KBM-7 (cell line): ENCODE measurements at regions not wholly inside any gene's neighbourhood (a gene's known extent, or its start where the extent isn't known, plus 50 kb on each side); places are given as distances from the start of the nearest gene placed in this dataset.

Source experiments
- DNase-seq: peaks from one replicate; pipeline ENCODE4 v3.0.0-alpha.2; 2015
- in situ Hi-C: fragments of 300-500 bp; cut with MboI; formaldehyde crosslinking; loops from 2 replicates; pipeline ENCODE4 v1.14.3; 2020; ENCODE audit warnings: low sequenced_read_pairs, low pct_unique_long_range_greater_than_20kb, mixed read lengths

- DNase-seq, result no peak
- in situ Hi-C loops, result no loop called here
These were observed 252.6 kb upstream of the MTPN start for GRCh38 chr7:136229790-136230189.

- in situ Hi-C loops, result no loop called here
These were observed 251.0 kb upstream of the MTPN start for GRCh38 chr7:136228171-136228570.

DNA sequence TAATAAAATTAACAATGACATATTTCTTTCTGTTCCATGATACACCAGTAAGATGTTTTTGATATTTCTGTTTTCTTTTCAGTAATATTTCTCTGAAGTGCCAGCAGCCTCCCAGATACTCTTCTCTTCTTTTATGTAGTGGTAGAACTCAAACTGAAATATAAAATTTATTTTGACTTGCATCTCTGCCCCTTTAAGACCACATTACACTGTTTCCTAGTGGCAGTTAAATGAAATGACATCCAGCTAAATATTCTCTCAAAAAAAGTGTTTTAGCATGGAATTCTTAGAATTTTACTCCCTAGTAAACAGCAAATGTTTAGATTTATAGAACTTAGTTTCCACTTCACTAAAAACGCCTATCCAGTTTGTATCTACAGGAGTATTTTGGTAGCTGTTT is 237.2 kb upstream of the MTPN start:
- DNase-seq, result no peak
- in situ Hi-C loops, result no loop called here

More at GRCh38 chr7:136228171-136228570, 251.0 kb upstream of the MTPN start:
- DNase-seq, result no peak

DNA sequence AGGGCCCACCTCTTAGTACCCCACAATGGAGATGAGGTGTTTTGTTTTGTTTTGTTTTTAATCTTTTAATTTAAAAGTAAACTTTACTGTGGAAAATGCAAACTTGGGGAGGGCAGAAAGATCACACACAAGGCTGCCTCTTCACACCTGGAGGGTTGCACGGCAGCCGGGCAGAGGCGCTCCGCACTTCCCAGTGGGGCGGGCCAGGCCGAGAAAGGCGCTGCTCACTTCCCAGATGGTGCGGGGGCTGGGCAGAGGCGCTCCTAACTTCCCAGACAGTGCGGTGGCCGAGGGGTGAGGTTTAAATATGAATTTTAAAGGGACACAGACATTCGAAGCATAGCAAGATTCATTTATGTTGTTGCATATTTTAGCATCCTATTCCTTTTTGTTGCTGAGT is 235.9 kb upstream of the MTPN start:
- in situ Hi-C loops, result no loop called here
- DNase-seq, result no peak

DNA sequence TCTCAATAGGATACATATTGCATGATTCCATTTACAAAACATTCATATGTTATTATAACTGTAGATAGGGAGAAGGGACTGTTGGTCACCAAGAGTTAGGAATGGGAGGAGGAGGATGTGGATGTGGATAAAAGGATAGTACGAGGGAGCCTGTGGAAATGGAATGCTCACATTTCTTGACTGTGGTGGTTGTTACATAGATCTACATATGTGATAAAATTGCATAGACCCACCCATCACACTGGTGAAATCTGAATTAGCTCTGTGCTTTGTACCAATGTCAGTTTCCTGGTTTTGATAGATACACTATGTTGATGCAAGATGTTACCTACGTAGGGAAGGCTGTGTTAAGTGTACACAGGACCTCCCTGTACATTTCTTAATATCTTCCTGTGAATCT is 233.5 kb upstream of the MTPN start:
- DNase-seq, result no peak
- in situ Hi-C loops, result no loop called here

DNA sequence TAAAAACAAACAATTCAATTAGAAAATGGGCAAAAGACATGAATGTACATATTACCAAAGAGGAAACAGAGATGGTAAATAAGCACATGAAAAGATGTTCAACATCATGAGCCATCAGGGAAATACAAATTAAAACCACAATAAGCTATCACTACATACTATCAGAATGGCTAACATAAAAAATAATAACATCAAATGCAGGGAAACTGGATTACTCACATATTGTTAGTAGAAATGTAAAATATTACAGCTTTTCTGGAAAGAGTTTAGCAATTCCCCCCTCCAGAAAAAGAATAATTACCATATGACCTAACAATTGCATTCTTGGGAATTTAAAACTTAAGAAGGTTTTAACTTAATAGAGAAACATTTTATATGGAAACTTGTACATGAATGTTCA is 232.9 kb upstream of the MTPN start:
- in situ Hi-C loops, result no loop called here
- DNase-seq, result no peak

DNA sequence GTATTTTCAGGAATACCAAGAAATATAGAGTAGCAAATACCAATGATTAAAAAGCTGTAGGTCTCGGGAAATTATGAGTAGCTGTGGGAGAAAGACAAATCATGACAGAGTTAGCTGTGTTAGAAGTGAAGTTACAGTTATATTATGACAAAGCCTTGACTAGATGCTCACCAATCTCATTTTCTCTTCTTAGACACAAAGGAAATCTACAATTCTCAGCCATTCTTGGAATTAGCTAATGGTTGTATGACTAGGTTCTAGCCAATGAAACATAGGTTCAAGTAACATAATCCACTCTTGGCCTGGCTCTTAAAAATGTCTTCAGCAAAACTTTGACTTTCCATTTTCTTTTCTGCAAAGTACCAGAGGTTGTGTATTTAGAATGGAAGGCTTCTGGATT is 228.8 kb upstream of the MTPN start:
- DNase-seq, result no peak
- in situ Hi-C loops, result no loop called here

DNA sequence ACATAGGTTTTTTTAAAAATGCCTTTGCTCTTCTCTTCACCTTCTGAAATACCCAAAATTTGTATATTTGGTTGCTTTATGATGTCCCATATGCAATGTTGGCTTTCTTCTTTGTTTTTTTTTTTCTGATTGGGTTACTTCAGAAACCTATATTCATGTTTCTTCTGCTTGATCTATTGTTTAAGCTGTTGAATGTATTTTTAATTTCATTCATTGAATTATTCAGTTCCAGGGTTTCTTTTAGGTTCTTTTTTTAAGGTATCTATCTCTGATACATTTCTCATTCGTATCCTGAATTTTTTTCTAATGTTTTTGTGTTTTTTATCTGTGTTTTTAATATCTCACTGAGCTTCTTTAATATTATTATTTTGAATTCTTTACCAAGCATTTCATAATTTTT is 221.0 kb upstream of the MTPN start:
- in situ Hi-C loops, result no loop called here
- DNase-seq, result no peak

DNA sequence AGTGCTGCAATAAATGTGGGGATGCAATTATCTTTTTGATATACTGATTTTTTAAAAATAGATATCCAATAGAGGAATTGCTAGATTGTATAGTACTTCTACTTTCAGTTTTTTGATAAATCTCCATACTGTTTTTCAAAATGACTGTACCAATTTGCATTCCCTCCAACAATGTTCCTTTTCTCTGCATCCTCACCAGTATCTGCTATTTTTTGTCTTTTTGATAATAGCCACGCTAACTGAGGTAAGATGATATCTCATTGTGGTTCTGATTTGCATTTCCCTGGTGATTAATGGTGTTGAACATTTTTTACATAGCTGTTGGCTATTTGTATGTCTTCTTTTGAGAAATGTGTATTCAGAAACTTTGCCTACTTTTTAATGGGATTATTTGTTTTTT is 217.7 kb upstream of the MTPN start:
- no peak for DNase-seq
- in situ Hi-C loops, result no loop called here

- in situ Hi-C loops, result no loop called here
- DNase-seq, result no peak
These were observed 216.8 kb upstream of the MTPN start for GRCh38 chr7:136193940-136194339.

DNA sequence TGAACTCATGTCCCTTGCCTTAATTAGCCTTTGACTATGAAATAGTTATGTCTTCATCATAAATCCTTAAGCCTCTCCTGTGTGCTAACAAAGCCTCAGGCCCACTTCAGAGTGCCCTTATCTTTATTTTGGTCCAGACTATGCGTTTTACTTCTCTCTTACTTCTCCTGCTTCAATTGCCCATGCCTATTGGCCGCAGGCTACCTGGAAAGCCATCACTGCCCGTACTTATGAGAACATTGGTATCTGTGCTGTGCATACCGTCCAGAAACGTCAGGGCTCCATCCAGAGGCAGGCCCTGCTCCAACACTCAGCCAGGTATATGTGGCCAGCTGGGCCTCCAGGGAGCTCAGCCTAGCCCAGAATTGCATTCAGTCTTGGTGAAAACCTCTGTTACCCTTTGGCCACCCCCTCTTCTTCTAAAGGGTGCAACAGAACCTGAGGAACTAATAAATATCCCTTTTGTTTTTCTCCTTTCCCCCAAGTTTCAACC is 212.4 kb upstream of the MTPN start:
- no peak for DNase-seq
- in situ Hi-C loops, result no loop called here

DNA sequence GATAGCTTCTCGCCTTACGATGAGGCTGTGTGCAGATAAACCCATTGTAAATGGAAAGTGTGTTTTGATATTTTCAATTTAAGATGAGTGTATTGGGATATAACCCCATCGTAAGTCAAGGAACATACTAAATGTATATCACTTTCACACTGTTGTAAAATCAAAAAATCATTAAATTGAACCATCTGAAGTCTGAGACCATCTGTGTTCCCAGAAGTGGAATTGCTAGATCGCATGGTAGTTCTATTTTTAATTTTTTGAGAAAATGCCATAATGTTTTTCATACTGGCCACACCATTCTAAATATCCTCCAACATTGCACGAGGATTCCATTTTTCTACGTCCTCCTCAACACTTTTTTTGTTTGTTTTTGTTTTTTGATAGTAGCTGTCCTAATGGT is 209.1 kb upstream of the MTPN start:
- no peak for DNase-seq
- in situ Hi-C loops, result no loop called here

DNA sequence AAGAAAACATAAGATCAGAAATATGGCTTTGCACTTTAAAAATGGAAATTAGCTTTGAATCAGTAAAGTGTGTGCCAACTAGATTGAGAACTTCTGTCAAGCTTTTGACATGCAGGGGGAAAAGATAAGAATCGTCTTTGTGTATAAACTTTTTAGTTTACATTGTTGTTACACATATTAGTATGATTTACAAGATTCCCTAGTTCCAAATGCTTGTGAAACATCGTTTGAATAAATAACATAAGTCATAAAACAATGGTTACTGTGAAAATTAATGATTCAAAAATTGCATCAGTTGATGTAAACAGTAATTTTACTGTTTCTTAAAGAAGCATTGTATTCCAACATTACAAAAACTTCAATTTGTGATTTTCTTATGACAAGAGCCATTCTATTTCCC is 207.6 kb upstream of the MTPN start:
- in situ Hi-C loops, result no loop called here
- DNase-seq, result no peak

GRCh38 chr7:136183981-136184380 is 206.8 kb upstream of the MTPN start:
- in situ Hi-C loops, result no loop called here
- no peak for DNase-seq

DNA sequence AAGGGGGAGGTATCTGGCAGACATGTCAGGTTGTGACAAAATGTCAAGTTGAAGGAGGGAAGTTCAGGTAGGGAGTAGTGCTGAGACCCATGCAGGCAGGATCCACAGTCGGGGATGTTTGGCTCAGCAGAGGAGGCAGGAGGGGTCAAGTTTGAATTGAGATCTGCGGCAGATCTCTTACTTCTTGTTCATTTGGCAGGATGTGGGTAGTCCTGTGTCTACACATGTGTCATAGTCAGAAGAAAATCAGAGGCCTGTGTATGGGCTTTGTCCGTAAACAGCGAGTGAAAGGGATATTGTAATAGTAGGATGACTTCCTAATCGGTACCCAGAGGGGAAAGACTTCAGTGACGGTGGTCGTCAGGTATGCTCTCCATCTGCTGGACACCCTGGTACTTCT is 203.8 kb upstream of the MTPN start:
- no peak for DNase-seq
- in situ Hi-C loops, result no loop called here

DNA sequence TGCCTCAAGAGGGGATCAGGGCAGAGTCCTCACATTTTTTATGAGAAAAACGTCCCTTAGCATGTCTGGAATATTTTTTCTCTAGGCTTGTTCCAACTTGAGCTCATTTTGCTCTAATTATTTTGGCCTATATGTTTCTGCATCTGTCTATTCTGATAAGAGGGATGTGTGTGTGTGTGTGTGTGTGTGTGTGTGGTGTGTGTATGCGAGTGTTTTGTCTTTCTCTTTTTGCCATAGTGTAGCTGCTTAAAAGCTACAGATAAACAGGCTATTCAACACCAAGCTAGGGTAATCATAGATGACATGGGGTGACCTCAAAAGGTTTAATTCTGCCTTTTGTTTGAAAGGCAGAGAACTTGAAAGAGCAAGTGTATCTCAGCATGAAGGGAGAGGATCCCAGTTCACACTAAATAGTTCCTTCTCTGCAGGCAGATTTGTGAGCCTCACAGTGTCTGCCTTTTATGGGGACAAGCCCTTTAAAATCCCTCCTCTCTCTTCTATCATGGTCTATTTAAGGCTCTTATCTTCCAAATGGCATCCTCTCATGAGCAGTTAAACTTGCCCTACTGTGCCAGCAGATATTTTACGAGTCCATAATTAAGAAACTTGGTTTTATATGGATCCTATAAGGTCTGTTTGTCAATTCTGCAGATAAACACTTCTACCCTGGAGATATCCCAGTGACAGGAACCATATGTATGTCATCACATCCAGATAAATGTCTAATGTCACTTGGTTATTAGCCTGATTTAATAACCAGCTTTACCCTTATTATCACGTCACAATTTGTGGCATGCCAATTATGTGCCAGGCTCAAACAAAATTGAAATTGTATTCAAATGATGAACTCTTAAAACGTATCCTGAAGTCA is 202.9 kb upstream of the MTPN start:
- no peak for DNase-seq
- in situ Hi-C loops, result no loop called here

DNA sequence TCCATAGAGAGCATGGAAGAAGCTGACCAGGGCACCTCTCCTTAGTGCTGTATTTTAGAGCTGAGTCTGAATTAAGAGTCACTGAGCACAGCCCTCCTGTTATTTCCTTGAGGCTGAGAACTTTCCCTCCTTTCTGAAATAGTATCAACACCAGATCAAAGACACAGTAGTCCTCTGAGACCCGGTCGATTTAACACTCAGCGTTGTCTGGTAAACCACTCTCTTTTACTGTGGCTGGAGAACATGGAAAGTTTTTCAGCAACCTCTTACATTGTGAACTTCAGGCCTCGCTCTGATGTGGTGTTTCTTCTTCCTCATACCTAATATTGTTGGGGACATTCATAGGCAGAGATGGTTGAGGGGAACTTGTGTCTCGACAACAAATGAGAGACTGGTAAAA is 202.0 kb upstream of the MTPN start:
- in situ Hi-C loops, result no loop called here
- no peak for DNase-seq

- peak; percentile 1 for DNase-seq
- in situ Hi-C loops, result no loop called here
These were observed 197.4 kb upstream of the MTPN start for GRCh38 chr7:136174477-136175125.

DNA sequence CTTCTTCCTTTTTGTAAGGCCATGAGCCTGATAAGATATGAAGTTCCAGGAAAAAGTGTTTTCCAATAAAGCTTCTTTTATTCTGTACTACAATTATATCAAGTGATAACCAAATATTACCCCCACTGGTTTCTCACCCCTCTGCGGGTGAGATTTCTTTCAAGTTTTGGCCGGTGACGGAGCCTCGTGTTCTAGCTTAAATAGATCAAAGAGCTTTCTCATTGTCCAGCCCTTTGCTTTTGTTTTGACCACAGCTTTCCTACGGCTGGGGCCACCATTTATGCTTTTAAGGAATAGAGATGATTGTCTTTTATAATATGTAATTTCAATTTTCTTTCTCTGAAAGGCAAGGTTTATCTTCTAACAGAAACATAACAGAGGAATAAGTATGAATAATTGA is 196.7 kb upstream of the MTPN start:
- in situ Hi-C loops, result no loop called here
- no peak for DNase-seq

DNA sequence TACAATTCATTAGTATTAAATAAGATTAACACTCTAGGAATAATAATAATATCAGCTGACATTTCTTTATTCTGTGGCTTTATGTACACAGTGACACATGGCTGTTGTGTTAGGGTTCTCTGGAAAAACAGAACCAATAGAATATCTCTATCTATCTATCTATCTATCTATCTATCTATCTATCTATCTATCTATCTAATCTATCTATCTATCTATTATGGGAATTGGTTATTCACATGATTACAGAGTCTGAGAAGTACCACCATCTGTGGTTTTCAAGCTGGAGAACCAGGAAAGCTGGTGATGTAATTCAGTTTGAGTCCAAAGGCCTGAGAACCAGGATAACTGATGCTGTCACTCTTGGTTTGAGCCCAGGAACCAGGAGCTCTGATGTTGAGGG is 194.1 kb upstream of the MTPN start:
- in situ Hi-C loops, result no loop called here
- DNase-seq, result no peak

DNA sequence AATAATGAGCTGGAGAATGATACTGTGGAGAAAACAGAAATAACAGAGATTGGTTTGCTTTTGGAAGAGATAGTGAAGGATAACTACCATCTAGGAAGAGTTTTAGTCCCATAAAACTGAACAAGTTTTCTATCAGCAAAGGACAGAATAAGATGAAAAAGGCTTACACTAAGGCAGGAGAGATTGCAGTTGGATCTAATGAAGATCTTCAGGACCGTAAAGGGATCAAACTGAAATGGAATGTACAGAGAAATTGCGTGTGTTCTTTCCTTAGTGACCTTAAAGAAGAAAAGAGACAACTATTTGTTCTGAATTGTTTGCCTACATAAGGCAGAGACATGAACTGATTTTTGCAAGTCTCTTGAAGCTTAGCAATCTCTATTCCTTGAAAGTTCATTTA is 191.7 kb upstream of the MTPN start:
- no peak for DNase-seq
- in situ Hi-C loops, result no loop called here
